ENCODE measurements at regions not wholly inside any gene's neighbourhood (a gene's known extent, or its start where the extent isn't known, plus 50 kb on each side); places are given as distances from the start of the nearest gene placed in this dataset.
A peak's percentile ranks its signal among the peaks of the same experiment; 100 is the strongest.
"Not testable (repeated sequence)": the region's sequence is repeated elsewhere in the genome, so short reads cannot be mapped to it uniquely, and the experiment has no call there.

- ATAC-seq: no peak
- Mint-ChIP-seq H3K4me3 (no peak overlapping the region), H3K4me1 (ENCODE audit: low read depth in 2 of 2) (no peaks in the 10 kb centered on the region), H3K36me3 (no peaks in the 10 kb centered on the region), H3K27ac (no peak overlapping the region), H3K9me3 (no peaks in the 10 kb centered on the region), H3K27me3 (peaks cover 3 to 7% of the 10 kb centered on the region in 2 donors)
- DNase-seq (ENCODE audit: low spot score): no peak
These were observed 147.6 kb upstream of the BARHL2 start for GRCh38 chr1:90864681-90865080.

- Mint-ChIP-seq H3K27ac (no peak overlapping the region), H3K36me3 (no peaks in the 10 kb centered on the region), H3K27me3 (peaks cover 3 to 7% of the 10 kb centered on the region in 2 donors), H3K4me1 (ENCODE audit: low read depth in 2 of 2) (no peaks in the 10 kb centered on the region), H3K9me3 (no peaks in the 10 kb centered on the region), H3K4me3 (no peak overlapping the region)
- no peak for ATAC-seq
- no peak for DNase-seq (ENCODE audit: low spot score)
These were observed 145.7 kb upstream of the BARHL2 start for GRCh38 chr1:90862782-90863181.

DNA sequence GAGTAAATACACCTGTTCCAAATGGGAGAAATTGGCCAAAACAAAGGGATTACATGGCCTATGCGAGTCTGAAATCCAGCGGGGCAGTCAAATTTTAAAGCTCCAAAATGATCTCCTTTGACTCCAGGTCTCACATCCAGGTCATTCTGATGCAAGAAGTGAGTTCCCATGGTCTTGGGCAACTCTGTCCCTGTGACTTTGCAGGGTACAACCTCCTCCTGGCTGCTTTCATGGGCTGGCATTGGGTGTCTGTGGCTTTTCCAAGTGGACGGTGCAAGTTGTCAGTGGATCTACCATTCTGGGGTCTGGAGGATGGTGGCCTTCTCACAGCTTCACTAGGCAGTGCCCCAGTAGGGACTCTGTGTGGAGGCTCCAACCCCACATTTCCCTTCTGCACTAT lies 144.3 kb upstream of the BARHL2 start:
- not testable (repeated sequence) for DNase-seq (ENCODE audit: low spot score); ATAC-seq; H3K4me3 Mint-ChIP-seq; H3K9me3 Mint-ChIP-seq; H3K27ac Mint-ChIP-seq; H3K4me1 Mint-ChIP-seq (ENCODE audit: low read depth in 2 of 2); H3K27me3 Mint-ChIP-seq; H3K36me3 Mint-ChIP-seq

DNA sequence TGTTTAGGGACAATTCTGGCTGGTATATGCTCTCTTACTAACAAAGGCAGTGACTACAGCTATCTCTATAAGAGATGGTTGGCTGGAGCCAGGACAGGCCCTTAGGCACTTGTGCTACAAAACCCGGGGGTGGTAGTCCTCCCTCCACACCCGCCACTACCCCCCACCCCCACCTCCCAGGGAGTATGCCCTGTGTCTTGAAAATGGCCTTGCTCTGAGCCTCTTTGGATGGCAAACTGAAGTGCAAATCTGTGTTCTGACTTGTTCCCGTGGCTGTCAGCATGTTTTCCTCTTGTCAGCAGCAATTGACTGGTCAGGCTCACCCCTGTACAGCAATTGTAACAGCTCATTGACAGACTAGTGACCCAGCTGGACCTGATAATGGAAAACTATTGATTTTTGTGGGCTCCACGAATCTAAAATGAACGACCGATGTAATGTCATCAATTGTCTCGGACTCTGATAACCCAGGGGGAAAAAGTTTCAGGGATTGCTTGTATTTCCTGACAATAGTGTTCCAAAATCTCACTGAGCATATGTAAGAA lies 139.4 kb upstream of the BARHL2 start:
- DNase-seq (ENCODE audit: low spot score) (no peak), ATAC-seq (no peak)
- Mint-ChIP-seq H3K27ac (no peak overlapping the region), H3K27me3 (peaks cover 23 to 25% of the 10 kb centered on the region in 2 donors), H3K36me3 (no peaks in the 10 kb centered on the region), H3K4me3 (no peak overlapping the region), H3K9me3 (no peaks in the 10 kb centered on the region), H3K4me1 (ENCODE audit: low read depth in 2 of 2) (peaks cover 0 to 3% of the 10 kb centered on the region in 2 donors)

DNA sequence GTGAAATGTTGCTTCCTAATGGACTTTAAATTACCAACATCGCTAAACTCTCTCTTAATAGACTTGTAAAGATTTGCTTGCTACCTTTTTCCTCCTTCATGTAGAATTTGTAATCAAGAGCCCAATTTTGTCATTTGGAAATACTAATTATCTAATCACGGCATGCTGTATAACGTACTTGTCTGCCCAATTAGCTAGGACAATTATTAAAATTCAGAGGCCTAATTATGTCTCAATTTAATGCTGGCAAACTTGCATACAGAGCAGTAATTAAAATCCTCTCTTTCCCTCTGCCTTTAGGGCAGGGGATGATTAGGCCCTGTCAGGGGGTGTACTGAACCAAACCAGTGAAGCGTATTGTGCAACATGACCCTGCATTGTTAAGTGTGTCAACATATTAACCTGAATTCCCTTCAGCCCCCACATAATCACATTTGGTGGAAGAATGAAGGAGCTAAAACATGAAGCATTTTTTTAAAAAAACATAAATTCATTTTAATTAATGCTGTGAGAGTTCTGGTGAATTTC lies 137.4 kb upstream of the BARHL2 start:
- no peaks in the 10 kb centered on the region for H3K36me3 Mint-ChIP-seq
- no peak overlapping the region for H3K4me3 Mint-ChIP-seq
- no peaks in the 10 kb centered on the region for H3K9me3 Mint-ChIP-seq
- H3K4me1 Mint-ChIP-seq (ENCODE audit: low read depth in 2 of 2): peaks cover 5 to 10% of the 10 kb centered on the region in 2 donors
- no peak for DNase-seq (ENCODE audit: low spot score)
- peaks cover 29 to 35% of the 10 kb centered on the region in 2 donors for H3K27me3 Mint-ChIP-seq
- ATAC-seq: no peak
- no peak overlapping the region for H3K27ac Mint-ChIP-seq

- Mint-ChIP-seq H3K4me3 (peak overlapping the region; percentile 79), H3K4me1 (ENCODE audit: low read depth in 2 of 2) (peaks cover 5 to 10% of the 10 kb centered on the region in 2 donors), H3K27me3 (peaks cover 31 to 43% of the 10 kb centered on the region in 2 donors), H3K27ac (no peak overlapping the region), H3K36me3 (no peaks in the 10 kb centered on the region), H3K9me3 (no peaks in the 10 kb centered on the region)
- ATAC-seq (no peak), DNase-seq (ENCODE audit: low spot score) (no peak)
These were observed 134.6 kb upstream of the BARHL2 start for GRCh38 chr1:90851711-90852050.

- H3K36me3 Mint-ChIP-seq: no peaks in the 10 kb centered on the region
- no peaks in the 10 kb centered on the region for H3K9me3 Mint-ChIP-seq
- H3K27me3 Mint-ChIP-seq: peaks cover 28 to 40% of the 10 kb centered on the region in 2 donors
- peaks cover 5 to 10% of the 10 kb centered on the region in 2 donors for H3K4me1 Mint-ChIP-seq (ENCODE audit: low read depth in 2 of 2)
- peak overlapping the region; percentile 79 for H3K4me3 Mint-ChIP-seq
- DNase-seq (ENCODE audit: low spot score): peak; percentile 82
- no peak overlapping the region for H3K27ac Mint-ChIP-seq
- peak; percentile 98 to 99 for ATAC-seq
These were observed 134.0 kb upstream of the BARHL2 start for GRCh38 chr1:90850898-90851710.

DNA sequence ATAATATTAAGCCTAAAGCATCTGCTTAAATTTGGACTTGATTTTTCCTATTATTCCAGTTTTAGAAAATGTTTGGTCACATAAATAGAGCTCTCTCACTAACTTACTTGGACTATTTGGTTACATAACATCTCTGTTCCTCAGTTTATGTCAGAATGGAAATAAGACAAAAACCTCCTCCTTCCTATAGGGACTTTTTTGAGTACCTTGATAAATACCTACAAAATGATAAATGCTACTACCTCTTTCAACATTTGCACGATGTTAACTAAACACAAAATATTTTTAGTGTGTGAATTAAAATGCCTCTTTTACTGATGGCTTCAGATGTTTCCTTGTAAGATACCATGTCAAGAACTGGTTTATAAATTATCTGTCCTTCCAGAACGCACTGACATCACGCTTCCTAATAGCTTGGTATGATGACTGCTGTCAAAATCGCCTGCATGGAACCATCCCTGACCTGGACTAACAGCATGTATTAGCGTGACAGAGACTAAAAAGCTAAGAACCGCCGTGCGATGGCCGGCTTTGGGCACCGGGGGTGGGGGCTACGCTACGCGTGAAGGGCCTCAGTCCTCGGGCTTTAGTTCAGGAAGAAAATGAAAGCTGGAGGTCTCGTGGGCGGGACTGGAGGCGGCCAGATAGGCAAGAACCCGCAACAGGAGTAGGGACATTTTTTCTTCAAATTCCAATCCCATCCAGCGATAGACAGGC lies 133.2 kb upstream of the BARHL2 start:
- ATAC-seq (no peak), DNase-seq (ENCODE audit: low spot score) (no peak)
- H3K4me3 Mint-ChIP-seq: peak overlapping the region; percentile 79
- H3K4me1 Mint-ChIP-seq (ENCODE audit: low read depth in 2 of 2): peaks cover 5 to 10% of the 10 kb centered on the region in 2 donors
- no peak overlapping the region for H3K27ac Mint-ChIP-seq
- H3K27me3 Mint-ChIP-seq: peaks cover 26 to 35% of the 10 kb centered on the region in 2 donors
- no peaks in the 10 kb centered on the region for H3K36me3 Mint-ChIP-seq
- no peaks in the 10 kb centered on the region for H3K9me3 Mint-ChIP-seq

DNA sequence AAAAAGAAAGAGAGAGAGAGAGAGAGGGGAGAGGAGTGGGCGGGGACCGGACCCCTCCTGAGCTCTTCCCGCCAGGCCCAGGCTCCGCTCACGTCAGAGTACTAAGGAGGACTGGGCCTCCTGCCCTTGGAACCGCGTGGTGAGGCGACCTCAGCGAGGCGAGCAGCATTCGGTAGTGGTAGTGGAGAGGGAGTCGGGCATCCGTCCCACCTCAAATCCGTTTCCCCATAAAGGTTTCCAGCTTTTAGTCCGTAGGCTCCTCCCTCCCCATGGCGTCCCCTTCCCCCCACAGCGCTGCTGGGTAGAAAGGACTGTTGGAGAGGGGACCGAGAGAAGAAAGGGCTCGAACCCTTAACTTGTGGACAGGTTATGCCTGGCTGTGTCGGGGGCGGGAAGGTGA lies 124.4 kb upstream of the BARHL2 start:
- H3K27ac Mint-ChIP-seq: no peak overlapping the region
- peaks cover 3% of the 10 kb centered on the region for H3K36me3 Mint-ChIP-seq
- H3K4me3 Mint-ChIP-seq: no peak overlapping the region
- no peak for ATAC-seq
- no peaks in the 10 kb centered on the region for H3K9me3 Mint-ChIP-seq
- H3K27me3 Mint-ChIP-seq: peaks cover 69 to 78% of the 10 kb centered on the region in 2 donors
- peaks cover 3 to 4% of the 10 kb centered on the region in 2 donors for H3K4me1 Mint-ChIP-seq (ENCODE audit: low read depth in 2 of 2)
- no peak for DNase-seq (ENCODE audit: low spot score)

DNA sequence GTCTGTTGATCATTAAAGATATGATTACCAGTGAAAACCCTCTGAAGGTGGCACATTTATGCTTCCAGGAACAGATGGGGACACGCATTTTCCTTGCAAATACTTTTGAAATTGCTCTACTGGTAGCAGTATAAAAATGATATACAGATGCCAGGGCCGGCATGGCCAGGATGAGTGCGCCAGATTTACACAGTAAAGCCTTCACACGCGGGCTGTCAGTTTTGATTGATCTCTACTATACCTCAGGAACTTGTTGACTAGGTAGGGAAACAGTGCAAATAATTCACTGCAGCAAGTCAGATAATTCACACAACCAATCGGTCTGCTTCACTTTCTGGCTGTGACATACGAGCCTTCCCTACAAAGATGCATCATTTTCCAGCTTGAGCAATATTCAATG lies 123.2 kb upstream of the BARHL2 start:
- DNase-seq (ENCODE audit: low spot score) (no peak), ATAC-seq (no peak)
- no peaks in the 10 kb centered on the region for H3K9me3 Mint-ChIP-seq
- peaks cover 70 to 83% of the 10 kb centered on the region in 2 donors for H3K27me3 Mint-ChIP-seq
- H3K4me3 Mint-ChIP-seq: no peak overlapping the region
- peaks cover 5% of the 10 kb centered on the region for H3K36me3 Mint-ChIP-seq
- H3K4me1 Mint-ChIP-seq (ENCODE audit: low read depth in 2 of 2): peaks cover 7 to 9% of the 10 kb centered on the region in 2 donors
- no peak overlapping the region for H3K27ac Mint-ChIP-seq

DNA sequence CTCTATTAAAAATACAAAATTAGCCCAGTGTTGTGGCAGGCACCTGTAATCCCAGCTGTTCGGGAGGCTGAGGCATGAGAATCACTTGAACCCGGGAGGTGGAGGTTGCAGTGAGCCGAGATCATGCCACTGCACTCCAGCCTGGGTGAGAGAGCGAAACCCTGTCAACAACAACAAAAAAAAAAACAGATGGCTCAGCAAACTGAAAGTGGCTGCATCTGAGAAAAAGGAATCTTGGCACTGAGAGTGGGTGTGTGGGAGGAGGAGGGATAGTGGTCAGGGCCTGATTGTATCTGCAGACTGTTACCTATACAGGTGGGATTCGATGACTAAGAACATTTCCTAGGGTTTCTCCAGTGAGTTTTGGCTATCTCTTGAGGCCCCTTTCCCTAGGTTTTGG lies 122.2 kb upstream of the BARHL2 start:
- DNase-seq (ENCODE audit: low spot score) (no peak), ATAC-seq (no peak)
- H3K4me1 Mint-ChIP-seq (ENCODE audit: low read depth in 2 of 2): peaks cover 17 to 19% of the 10 kb centered on the region in 2 donors
- no peak overlapping the region for H3K4me3 Mint-ChIP-seq
- peaks cover 69 to 84% of the 10 kb centered on the region in 2 donors for H3K27me3 Mint-ChIP-seq
- peaks cover 5% of the 10 kb centered on the region for H3K36me3 Mint-ChIP-seq
- no peak overlapping the region for H3K27ac Mint-ChIP-seq
- H3K9me3 Mint-ChIP-seq: no peaks in the 10 kb centered on the region

DNA sequence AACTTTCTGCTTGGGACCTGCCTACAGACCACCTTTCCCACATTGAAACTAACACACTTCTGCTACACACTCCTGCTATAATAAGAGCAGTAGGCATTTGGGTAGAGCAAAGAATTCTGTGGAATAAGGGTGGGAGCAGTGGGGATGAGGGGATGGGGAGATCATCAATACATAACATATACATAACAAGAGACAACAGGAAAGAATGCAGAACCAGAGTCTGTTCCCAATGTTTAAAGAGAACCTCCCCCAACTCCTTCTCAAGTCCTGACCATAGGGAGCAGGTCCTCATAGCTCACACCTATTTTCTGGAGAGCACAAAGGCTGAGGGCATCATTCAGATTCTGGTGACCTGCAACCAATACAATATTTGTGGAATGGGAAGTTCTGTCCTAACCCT lies 121.6 kb upstream of the BARHL2 start:
- DNase-seq (ENCODE audit: low spot score): no peak

DNA sequence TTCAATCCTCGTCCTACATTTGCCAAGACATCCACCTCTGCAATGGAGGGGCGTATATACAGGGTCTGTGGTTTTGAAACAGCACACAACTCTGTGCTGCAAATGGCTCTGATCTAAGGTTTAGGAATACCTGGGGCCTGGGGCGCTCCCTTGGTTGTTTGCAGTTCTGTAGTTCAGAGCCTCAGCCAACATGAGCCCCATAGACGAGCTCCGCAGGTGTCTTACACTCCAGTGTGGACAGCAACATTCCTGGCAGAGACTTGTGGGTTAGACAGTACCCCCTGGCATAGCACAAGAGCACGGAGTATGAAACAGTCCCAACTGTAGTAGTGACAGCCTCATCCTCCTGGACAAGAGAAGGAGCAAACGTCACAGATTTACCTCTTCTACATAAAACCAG lies 120.3 kb upstream of the BARHL2 start:
- no peak overlapping the region for H3K27ac Mint-ChIP-seq
- no peak overlapping the region for H3K4me3 Mint-ChIP-seq
- ATAC-seq: no peak
- H3K36me3 Mint-ChIP-seq: peaks cover 5% of the 10 kb centered on the region
- no peak for DNase-seq (ENCODE audit: low spot score)
- peaks cover 70 to 84% of the 10 kb centered on the region in 2 donors for H3K27me3 Mint-ChIP-seq
- H3K4me1 Mint-ChIP-seq (ENCODE audit: low read depth in 2 of 2): peaks cover 24 to 25% of the 10 kb centered on the region in 2 donors
- no peaks in the 10 kb centered on the region for H3K9me3 Mint-ChIP-seq

More for the DNA sequence above, 121.6 kb upstream of the BARHL2 start:
- no peaks in the 10 kb centered on the region for H3K9me3 Mint-ChIP-seq
- H3K4me1 Mint-ChIP-seq (ENCODE audit: low read depth in 2 of 2): peaks cover 23 to 25% of the 10 kb centered on the region in 2 donors
- peaks cover 71 to 84% of the 10 kb centered on the region in 2 donors for H3K27me3 Mint-ChIP-seq
- no peak overlapping the region for H3K4me3 Mint-ChIP-seq
- ATAC-seq: no peak
- H3K27ac Mint-ChIP-seq: no peak overlapping the region
- peaks cover 5% of the 10 kb centered on the region for H3K36me3 Mint-ChIP-seq

- DNase-seq (ENCODE audit: low spot score) (no peak), ATAC-seq (no peak)
- H3K27ac Mint-ChIP-seq: no peak overlapping the region
- peaks cover 5% of the 10 kb centered on the region for H3K36me3 Mint-ChIP-seq
- peak overlapping the region; percentile 67 for H3K4me3 Mint-ChIP-seq
- peaks cover 24 to 25% of the 10 kb centered on the region in 2 donors for H3K4me1 Mint-ChIP-seq (ENCODE audit: low read depth in 2 of 2)
- peaks cover 74 to 87% of the 10 kb centered on the region in 2 donors for H3K27me3 Mint-ChIP-seq
- no peaks in the 10 kb centered on the region for H3K9me3 Mint-ChIP-seq
These were observed 119.2 kb upstream of the BARHL2 start for GRCh38 chr1:90836345-90836679.
